ENCODE measurements at regions not wholly inside any gene's neighbourhood (a gene's known extent, or its start where the extent isn't known, plus 50 kb on each side); places are given as distances from the start of the nearest gene placed in this dataset.
"Not testable (repeated sequence)": the region's sequence is repeated elsewhere in the genome, so short reads cannot be mapped to it uniquely, and the experiment has no call there.

DNA sequence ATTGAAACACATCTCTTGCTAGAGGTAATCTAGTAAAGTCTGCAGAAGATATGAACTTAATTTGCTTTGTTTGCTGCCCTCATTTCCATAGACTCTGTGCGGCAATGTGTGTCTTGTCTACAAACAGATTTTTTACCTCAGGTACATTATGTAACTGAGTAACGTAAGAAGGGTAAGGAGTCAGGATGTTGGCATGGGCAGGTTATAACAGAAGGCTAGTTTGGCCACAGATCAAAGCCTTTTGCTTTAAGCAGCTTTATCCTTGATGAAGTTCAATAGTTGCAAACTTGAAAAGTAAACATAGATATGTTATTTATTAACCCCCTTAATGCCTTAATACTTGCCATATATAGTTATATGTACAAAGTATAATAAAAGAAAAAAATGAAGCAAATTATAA is 391.6 kb upstream of the FKBP1C start:
- no peaks in the 10 kb centered on the region for H3K27me3 Mint-ChIP-seq
- no peaks in the 10 kb centered on the region for H3K4me1 Mint-ChIP-seq
- DNase-seq = no peak
- no peak overlapping the region for H3K4me3 Mint-ChIP-seq
- no peak overlapping the region for H3K27ac Mint-ChIP-seq
- no peaks in the 10 kb centered on the region for H3K36me3 Mint-ChIP-seq
- no peak for ATAC-seq (replicated peaks)
- peaks cover 6 to 8% of the 10 kb centered on the region in 2 donors for H3K9me3 Mint-ChIP-seq

GRCh38 chr6:62808565-62809293 is 402.5 kb upstream of the FKBP1C start:
- peaks cover 0 to 1% of the 10 kb centered on the region in 2 donors for H3K9me3 Mint-ChIP-seq

DNA sequence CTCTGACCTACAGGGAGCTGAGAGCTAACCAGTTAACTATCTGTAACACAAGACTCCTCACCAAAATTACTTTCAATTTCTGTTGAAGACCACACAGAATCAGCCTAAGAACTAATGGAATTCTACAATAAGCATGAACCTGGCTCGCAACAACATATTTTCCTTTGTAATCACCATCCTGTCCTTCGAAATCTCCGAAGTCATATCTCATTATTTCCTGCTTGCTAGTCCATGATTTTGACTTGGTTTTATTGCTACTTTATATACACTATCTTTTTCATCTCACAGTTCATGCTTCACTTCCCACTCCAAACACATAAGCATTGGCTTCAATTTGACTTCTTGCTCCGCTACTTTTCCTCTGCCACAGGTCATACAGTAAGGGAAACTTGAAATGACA is 405.8 kb upstream of the FKBP1C start:
- no peak overlapping the region for H3K4me3 Mint-ChIP-seq
- peaks cover 0 to 6% of the 10 kb centered on the region in 2 donors for H3K27me3 Mint-ChIP-seq
- no peaks in the 10 kb centered on the region for H3K9me3 Mint-ChIP-seq
- no peak overlapping the region for H3K27ac Mint-ChIP-seq
- no peaks in the 10 kb centered on the region for H3K36me3 Mint-ChIP-seq
- ATAC-seq (replicated peaks) (no peak), DNase-seq (no peak)
- no peaks in the 10 kb centered on the region for H3K4me1 Mint-ChIP-seq

More at GRCh38 chr6:62808565-62809293, 402.5 kb upstream of the FKBP1C start:
- no peaks in the 10 kb centered on the region for H3K27me3 Mint-ChIP-seq
- DNase-seq (no peak), ATAC-seq (replicated peaks) (no peak)
- no peaks in the 10 kb centered on the region for H3K4me1 Mint-ChIP-seq
- H3K4me3 Mint-ChIP-seq = no peak overlapping the region
- no peak overlapping the region for H3K27ac Mint-ChIP-seq
- no peaks in the 10 kb centered on the region for H3K36me3 Mint-ChIP-seq

- DNase-seq = no peak
- no peak overlapping the region for H3K4me3 Mint-ChIP-seq
- no peak overlapping the region for H3K27ac Mint-ChIP-seq
These were observed 408.2 kb upstream of the FKBP1C start for GRCh38 chr6:62803094-62803493.

DNA sequence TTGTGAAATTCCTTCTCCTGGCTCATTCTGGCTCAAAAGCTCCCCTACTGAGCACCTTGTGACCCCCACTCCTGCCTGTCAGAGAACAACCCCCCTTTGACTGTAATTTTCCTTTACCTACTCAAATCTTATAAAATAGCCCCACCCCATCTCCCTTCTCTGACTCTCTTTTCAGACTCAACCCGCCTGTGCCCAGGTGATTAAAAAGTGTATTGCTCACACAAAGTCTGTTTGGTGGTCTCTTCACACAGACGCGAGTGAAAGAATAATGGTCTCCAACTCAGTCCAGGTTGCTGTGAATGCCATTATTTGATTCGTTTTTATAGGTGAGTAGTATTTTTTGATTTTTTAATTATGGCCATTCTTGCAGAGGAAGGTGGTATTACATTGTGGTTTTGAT is 414.1 kb upstream of the FKBP1C start:
- no peak for ATAC-seq (replicated peaks)
- no peak for DNase-seq
- no peaks in the 10 kb centered on the region for H3K36me3 Mint-ChIP-seq
- peaks cover 0 to 1% of the 10 kb centered on the region in 2 donors for H3K27me3 Mint-ChIP-seq
- H3K4me1 Mint-ChIP-seq = no peaks in the 10 kb centered on the region
- H3K9me3 Mint-ChIP-seq = peaks cover 10 to 11% of the 10 kb centered on the region in 2 donors
- no peak overlapping the region for H3K4me3 Mint-ChIP-seq
- no peak overlapping the region for H3K27ac Mint-ChIP-seq

More at GRCh38 chr6:62803094-62803493, 408.2 kb upstream of the FKBP1C start:
- ATAC-seq (replicated peaks) = no peak
- Mint-ChIP-seq H3K36me3 (no peaks in the 10 kb centered on the region), H3K27me3 (peaks cover 0 to 6% of the 10 kb centered on the region in 2 donors), H3K4me1 (no peaks in the 10 kb centered on the region), H3K9me3 (no peaks in the 10 kb centered on the region)

DNA sequence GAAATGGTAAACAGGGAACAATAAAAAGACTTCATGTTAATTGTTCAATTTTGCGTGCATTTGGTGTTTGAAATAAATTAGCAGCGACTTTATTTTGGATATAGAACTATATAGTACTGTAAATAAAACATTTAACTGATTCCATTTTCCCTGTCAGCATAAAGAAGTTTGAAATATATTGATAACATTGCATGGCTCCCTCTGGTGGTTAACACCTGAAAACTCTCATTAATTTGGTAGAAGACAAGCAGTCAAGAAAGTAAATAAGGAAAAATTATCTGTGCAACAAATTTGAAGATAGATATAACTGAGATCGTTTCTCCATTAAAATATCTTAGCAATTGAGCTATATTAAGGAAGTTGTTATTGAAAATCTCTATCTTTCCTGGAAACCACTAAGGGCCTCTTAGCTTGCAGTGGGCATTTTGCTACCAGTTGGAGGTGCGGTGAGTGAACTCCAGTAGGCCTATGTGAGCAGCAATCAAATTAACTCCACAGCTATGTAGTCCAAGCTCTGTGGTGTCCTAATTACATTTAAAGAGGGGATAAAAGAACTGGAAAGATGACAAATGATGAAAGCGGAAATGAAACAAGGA is 435.7 kb upstream of the FKBP1C start:
- Mint-ChIP-seq H3K27me3 (no peaks in the 10 kb centered on the region), H3K9me3 (no peaks in the 10 kb centered on the region), H3K27ac (no peak overlapping the region), H3K36me3 (no peaks in the 10 kb centered on the region), H3K4me3 (no peak overlapping the region), H3K4me1 (no peaks in the 10 kb centered on the region)
- ATAC-seq (replicated peaks) (no peak), DNase-seq (no peak)

GRCh38 chr6:62766174-62766573 is 445.1 kb upstream of the FKBP1C start:
- not testable (repeated sequence) for H3K27ac Mint-ChIP-seq; H3K4me1 Mint-ChIP-seq; ATAC-seq (replicated peaks); DNase-seq; H3K9me3 Mint-ChIP-seq; H3K27me3 Mint-ChIP-seq; H3K4me3 Mint-ChIP-seq; H3K36me3 Mint-ChIP-seq

DNA sequence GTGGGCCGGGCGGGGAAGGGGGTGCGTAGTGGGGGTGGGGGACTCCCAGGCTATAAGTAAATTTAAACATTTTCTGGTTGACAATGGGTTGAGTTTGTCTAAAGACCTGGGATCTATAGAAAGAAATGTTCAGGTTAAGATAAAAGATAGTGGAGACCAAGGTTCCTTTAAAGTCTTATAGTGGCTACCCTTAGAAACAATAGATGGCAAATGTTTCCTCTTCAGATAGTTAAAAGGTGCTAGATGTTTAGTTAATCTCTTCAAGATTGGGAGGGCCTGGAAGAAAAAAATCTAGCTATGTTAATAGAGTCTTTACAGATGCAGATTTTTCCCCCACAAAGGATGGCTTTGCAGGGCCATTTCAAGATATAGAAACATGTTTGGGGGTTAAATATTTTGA is 446.4 kb upstream of the FKBP1C start:
- Mint-ChIP-seq H3K4me1 (no peaks in the 10 kb centered on the region), H3K36me3 (no peaks in the 10 kb centered on the region), H3K4me3 (no peak overlapping the region), H3K9me3 (no peaks in the 10 kb centered on the region), H3K27me3 (no peaks in the 10 kb centered on the region), H3K27ac (no peak overlapping the region)
- DNase-seq = no peak
- ATAC-seq (replicated peaks) = no peak

DNA sequence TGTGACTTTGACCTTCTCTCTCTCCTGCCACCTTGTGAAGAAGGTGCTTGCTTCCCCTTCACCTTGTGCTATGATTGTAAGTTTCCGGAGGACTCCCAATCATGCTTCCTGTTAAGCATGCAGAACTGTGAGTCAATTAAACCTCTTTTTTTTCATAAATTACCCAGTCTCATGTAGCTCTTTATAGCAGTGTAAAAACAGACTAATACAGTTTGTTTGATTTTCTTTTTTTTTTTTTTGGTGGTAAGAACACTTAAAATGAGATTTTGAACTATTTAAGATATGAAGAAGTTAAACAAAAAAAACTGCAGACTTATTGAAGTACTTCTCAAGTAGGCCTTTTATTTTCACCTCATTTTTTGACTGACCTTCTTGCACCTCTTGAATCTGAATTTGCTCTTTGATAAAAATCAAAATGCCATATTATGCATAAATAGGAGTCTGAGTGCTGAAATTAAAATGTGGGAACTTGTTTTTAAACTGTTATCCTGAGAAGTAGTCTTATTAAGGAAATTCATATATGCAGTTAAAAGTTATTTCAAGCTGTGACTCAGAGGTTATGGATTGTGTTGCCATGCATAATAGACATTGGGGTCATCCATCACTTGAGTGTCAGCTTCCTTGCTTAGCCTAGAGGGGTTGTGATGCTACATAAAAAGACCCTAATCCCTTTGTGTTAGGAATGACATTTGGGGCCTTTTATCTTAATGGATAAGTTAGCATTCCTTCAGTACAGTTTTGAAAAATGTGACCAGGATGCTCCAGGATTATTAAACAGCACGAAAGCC is 447.9 kb upstream of the FKBP1C start:
- Mint-ChIP-seq H3K27ac (no peak overlapping the region), H3K4me1 (no peaks in the 10 kb centered on the region), H3K9me3 (no peaks in the 10 kb centered on the region), H3K36me3 (no peaks in the 10 kb centered on the region), H3K27me3 (no peaks in the 10 kb centered on the region), H3K4me3 (no peak overlapping the region)
- DNase-seq (no peak), ATAC-seq (replicated peaks) (no peak)

DNA sequence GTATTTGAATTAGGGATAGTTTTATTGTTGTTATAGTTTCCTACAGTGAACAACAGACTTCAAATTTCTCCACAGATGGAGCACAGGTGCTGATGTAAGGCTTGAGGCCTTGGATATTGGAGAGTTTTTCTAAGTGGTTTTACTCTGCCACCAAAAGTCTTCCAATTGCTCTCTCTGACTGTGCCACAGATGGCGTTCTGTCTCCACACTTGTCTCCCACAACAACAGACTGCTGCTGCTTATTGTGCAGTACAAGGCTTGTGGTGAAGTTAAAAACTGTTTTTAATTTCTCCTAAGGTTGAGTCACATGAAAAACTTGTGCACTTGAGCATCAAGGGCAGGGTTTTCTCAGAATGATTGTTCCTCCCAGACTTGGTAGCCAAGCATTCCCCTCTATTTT is 460.9 kb upstream of the KHDRBS2 start:
- ATAC-seq (replicated peaks) (no peak), DNase-seq (no peak)
- Mint-ChIP-seq H3K36me3 (no peaks in the 10 kb centered on the region), H3K4me3 (no peak overlapping the region), H3K9me3 (no peaks in the 10 kb centered on the region), H3K27me3 (no peaks in the 10 kb centered on the region), H3K27ac (no peak overlapping the region), H3K4me1 (no peaks in the 10 kb centered on the region)

GRCh38 chr6:62746161-62746560 is 460.1 kb upstream of the KHDRBS2 start:
- Mint-ChIP-seq H3K27ac (no peak overlapping the region), H3K4me3 (no peak overlapping the region), H3K9me3 (no peaks in the 10 kb centered on the region), H3K4me1 (no peaks in the 10 kb centered on the region), H3K27me3 (no peaks in the 10 kb centered on the region), H3K36me3 (no peaks in the 10 kb centered on the region)
- DNase-seq (no peak), ATAC-seq (replicated peaks) (no peak)

- H3K27me3 Mint-ChIP-seq = peaks cover 0 to 4% of the 10 kb centered on the region in 2 donors
- ATAC-seq (replicated peaks) (no peak), DNase-seq (no peak)
- no peak overlapping the region for H3K27ac Mint-ChIP-seq
- H3K9me3 Mint-ChIP-seq = peaks cover 3 to 4% of the 10 kb centered on the region in 2 donors
- H3K36me3 Mint-ChIP-seq = no peaks in the 10 kb centered on the region
- no peaks in the 10 kb centered on the region for H3K4me1 Mint-ChIP-seq
- no peak overlapping the region for H3K4me3 Mint-ChIP-seq
These were observed 454.6 kb upstream of the KHDRBS2 start for GRCh38 chr6:62740596-62740995.

DNA sequence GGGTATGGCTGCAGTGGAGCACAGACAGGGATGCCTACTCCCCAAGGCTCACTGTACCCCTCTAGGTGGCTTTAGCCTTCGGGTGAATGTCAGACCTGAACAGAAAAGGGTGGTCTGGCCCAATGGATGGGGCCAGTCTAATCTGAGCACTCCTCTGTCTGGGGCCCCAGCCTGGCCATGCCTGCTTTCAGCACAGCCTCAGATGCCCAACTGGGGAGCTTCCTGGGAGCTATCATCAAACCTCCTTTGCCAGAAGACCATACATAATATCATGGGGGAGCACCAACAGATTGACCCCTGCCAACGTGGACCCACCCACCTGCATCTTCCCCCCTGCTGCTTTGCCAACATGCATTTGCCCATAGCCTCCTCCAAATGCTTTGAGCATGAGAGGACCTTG is 454.1 kb upstream of the KHDRBS2 start:
- H3K4me1 Mint-ChIP-seq = no peaks in the 10 kb centered on the region
- ATAC-seq (replicated peaks) (no peak), DNase-seq (no peak)
- H3K27ac Mint-ChIP-seq = no peak overlapping the region
- no peak overlapping the region for H3K4me3 Mint-ChIP-seq
- H3K9me3 Mint-ChIP-seq = peaks cover 3 to 4% of the 10 kb centered on the region in 2 donors
- no peaks in the 10 kb centered on the region for H3K36me3 Mint-ChIP-seq
- peaks cover 0 to 4% of the 10 kb centered on the region in 2 donors for H3K27me3 Mint-ChIP-seq

- Mint-ChIP-seq H3K27ac (no peak overlapping the region), H3K4me3 (no peak overlapping the region), H3K27me3 (peaks cover 0 to 4% of the 10 kb centered on the region in 2 donors), H3K36me3 (no peaks in the 10 kb centered on the region), H3K9me3 (peaks cover 3 to 4% of the 10 kb centered on the region in 2 donors), H3K4me1 (no peaks in the 10 kb centered on the region)
- ATAC-seq (replicated peaks) (no peak), DNase-seq (no peak)
These were observed 451.8 kb upstream of the KHDRBS2 start for GRCh38 chr6:62737792-62738191.

GRCh38 chr6:62721408-62721807 is 435.4 kb upstream of the KHDRBS2 start:
- no peak for DNase-seq
- Mint-ChIP-seq H3K36me3 (no peaks in the 10 kb centered on the region), H3K27ac (no peak overlapping the region), H3K9me3 (peaks cover 2 to 8% of the 10 kb centered on the region in 2 donors), H3K4me1 (no peaks in the 10 kb centered on the region), H3K4me3 (no peak overlapping the region), H3K27me3 (no peaks in the 10 kb centered on the region)
- no peak for ATAC-seq (replicated peaks)
